ENCODE measurements at regions not wholly inside any gene's neighbourhood (a gene's known extent, or its start where the extent isn't known, plus 50 kb on each side); places are given as distances from the start of the nearest gene placed in this dataset.

- Histone ChIP-seq H3K36me3 (replicated peaks; ENCODE audit: insufficient read depth, low read length) (no peaks in the 10 kb centered on the region), H3F3A (ENCODE audit: insufficient read depth, low read length) (no peaks in the 10 kb centered on the region), H4K20me1 (ENCODE audit: insufficient read depth, low read length) (no peaks in the 10 kb centered on the region), H3K79me2 (ENCODE audit: low read length) (no peaks in the 10 kb centered on the region), H3K27me3 (replicated peaks; ENCODE audit: insufficient read depth, low read length) (no peaks in the 10 kb centered on the region), H3K4me2 (ENCODE audit: low read depth, low read length) (no peak overlapping the region), H2AFZ (ENCODE audit: low read length) (no peak overlapping the region), H3K4me1 (ENCODE audit: low read length) (no peaks in the 10 kb centered on the region), H3K4me3 (ENCODE audit: low read length) (no peak overlapping the region), H3K9ac (ENCODE audit: low read length) (no peak overlapping the region), H3K9me3 (replicated peaks; ENCODE audit: insufficient read depth, low read length) (no peaks in the 10 kb centered on the region), H3K27ac (ENCODE audit: low read length) (no peak overlapping the region), H3K9me2 (replicated peaks; ENCODE audit: insufficient read depth, low read length) (no peaks in the 10 kb centered on the region)
- no peak for DNase-seq
- no peak for TF ChIP-seq CTCF (IDR thresholded peaks at IDR 0.05; ENCODE audit: low read length)
- TF ChIP-seq EZH2phosphoT487 (IDR thresholded peaks at IDR 0.05; ENCODE audit: low read length), result no peak
- TF ChIP-seq EZH2 (optimal IDR thresholded peaks at IDR 0.05; ENCODE audit: low read depth, low read length), result no peak
Measured at GRCh38 chr6:8177721-8178120, 75.4 kb upstream of the EEF1E1 start.

GRCh38 chr6:8175046-8175777 is 72.9 kb upstream of the EEF1E1 start:
- no peak for TF ChIP-seq EZH2 (optimal IDR thresholded peaks at IDR 0.05; ENCODE audit: low read depth, low read length)
- no peak for TF ChIP-seq CTCF (IDR thresholded peaks at IDR 0.05; ENCODE audit: low read length)
- TF ChIP-seq EZH2phosphoT487 (IDR thresholded peaks at IDR 0.05; ENCODE audit: low read length), result no peak
- no peaks in the 10 kb centered on the region for H3K9me3 ChIP-seq (replicated peaks; ENCODE audit: insufficient read depth, low read length)
- H3K27me3 ChIP-seq (replicated peaks; ENCODE audit: insufficient read depth, low read length), result no peaks in the 10 kb centered on the region
- H3F3A ChIP-seq (ENCODE audit: insufficient read depth, low read length), result no peaks in the 10 kb centered on the region
- no peak overlapping the region for H2AFZ ChIP-seq (ENCODE audit: low read length)
- no peak overlapping the region for H3K9ac ChIP-seq (ENCODE audit: low read length)
- no peak for DNase-seq
- no peaks in the 10 kb centered on the region for H3K36me3 ChIP-seq (replicated peaks; ENCODE audit: insufficient read depth, low read length)
- no peaks in the 10 kb centered on the region for H3K4me1 ChIP-seq (ENCODE audit: low read length)
- H3K79me2 ChIP-seq (ENCODE audit: low read length), result no peaks in the 10 kb centered on the region
- H3K27ac ChIP-seq (ENCODE audit: low read length), result no peak overlapping the region
- no peak overlapping the region for H3K4me3 ChIP-seq (ENCODE audit: low read length)
- H3K9me2 ChIP-seq (replicated peaks; ENCODE audit: insufficient read depth, low read length), result no peaks in the 10 kb centered on the region
- H4K20me1 ChIP-seq (ENCODE audit: insufficient read depth, low read length), result no peaks in the 10 kb centered on the region
- no peak overlapping the region for H3K4me2 ChIP-seq (ENCODE audit: low read depth, low read length)

- Histone ChIP-seq H2AFZ (ENCODE audit: low read length) (no peak overlapping the region), H3F3A (ENCODE audit: insufficient read depth, low read length) (no peaks in the 10 kb centered on the region), H3K79me2 (ENCODE audit: low read length) (no peaks in the 10 kb centered on the region), H3K4me2 (ENCODE audit: low read depth, low read length) (no peak overlapping the region), H3K9me3 (replicated peaks; ENCODE audit: insufficient read depth, low read length) (no peaks in the 10 kb centered on the region), H3K4me1 (ENCODE audit: low read length) (no peaks in the 10 kb centered on the region), H3K27me3 (replicated peaks; ENCODE audit: insufficient read depth, low read length) (no peaks in the 10 kb centered on the region), H3K9ac (ENCODE audit: low read length) (no peak overlapping the region), H4K20me1 (ENCODE audit: insufficient read depth, low read length) (no peaks in the 10 kb centered on the region), H3K27ac (ENCODE audit: low read length) (no peak overlapping the region), H3K4me3 (ENCODE audit: low read length) (no peak overlapping the region), H3K36me3 (replicated peaks; ENCODE audit: insufficient read depth, low read length) (no peaks in the 10 kb centered on the region), H3K9me2 (replicated peaks; ENCODE audit: insufficient read depth, low read length) (no peaks in the 10 kb centered on the region)
- TF ChIP-seq CTCF (IDR thresholded peaks at IDR 0.05; ENCODE audit: low read length), result no peak
- no peak for TF ChIP-seq EZH2phosphoT487 (IDR thresholded peaks at IDR 0.05; ENCODE audit: low read length)
- no peak for TF ChIP-seq EZH2 (optimal IDR thresholded peaks at IDR 0.05; ENCODE audit: low read depth, low read length)
- DNase-seq, result no peak
Measured at GRCh38 chr6:8174571-8174970, 72.2 kb upstream of the EEF1E1 start.
